ENCODE measurements at regions not wholly inside any gene's neighbourhood (a gene's known extent, or its start where the extent isn't known, plus 50 kb on each side); places are given as distances from the start of the nearest gene placed in this dataset.

DNA sequence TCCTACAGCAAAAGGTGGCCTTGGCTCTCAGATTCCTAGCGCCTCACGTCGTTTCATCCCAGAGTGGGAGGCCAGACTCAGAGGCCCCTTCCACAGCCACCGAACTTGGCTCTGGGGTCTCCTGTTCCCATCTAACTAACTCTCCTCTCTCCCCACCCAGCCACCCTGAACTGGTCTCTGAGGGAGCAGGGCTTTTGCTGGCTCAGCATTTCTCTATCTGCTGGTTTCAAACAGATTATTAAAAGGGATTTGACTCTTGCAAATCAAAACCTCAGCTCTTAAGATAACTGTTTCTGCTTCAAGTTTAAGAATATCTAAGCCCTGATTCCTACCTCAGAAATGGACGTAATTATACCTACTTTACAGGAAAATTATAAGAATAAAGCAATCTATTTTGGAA lies 91.0 kb upstream of the ATP1B1 start:
- TF ChIP-seq, protein P1, sequence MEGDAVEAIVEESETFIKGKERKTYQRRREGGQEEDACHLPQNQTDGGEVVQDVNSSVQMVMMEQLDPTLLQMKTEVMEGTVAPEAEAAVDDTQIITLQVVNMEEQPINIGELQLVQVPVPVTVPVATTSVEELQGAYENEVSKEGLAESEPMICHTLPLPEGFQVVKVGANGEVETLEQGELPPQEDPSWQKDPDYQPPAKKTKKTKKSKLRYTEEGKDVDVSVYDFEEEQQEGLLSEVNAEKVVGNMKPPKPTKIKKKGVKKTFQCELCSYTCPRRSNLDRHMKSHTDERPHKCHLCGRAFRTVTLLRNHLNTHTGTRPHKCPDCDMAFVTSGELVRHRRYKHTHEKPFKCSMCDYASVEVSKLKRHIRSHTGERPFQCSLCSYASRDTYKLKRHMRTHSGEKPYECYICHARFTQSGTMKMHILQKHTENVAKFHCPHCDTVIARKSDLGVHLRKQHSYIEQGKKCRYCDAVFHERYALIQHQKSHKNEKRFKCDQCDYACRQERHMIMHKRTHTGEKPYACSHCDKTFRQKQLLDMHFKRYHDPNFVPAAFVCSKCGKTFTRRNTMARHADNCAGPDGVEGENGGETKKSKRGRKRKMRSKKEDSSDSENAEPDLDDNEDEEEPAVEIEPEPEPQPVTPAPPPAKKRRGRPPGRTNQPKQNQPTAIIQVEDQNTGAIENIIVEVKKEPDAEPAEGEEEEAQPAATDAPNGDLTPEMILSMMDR (IDR thresholded peaks at IDR 0.05) = no peak
- TF ChIP-seq EP300 (IDR thresholded peaks at IDR 0.05; ENCODE audit: low read depth) = no peak
- no peak for TF ChIP-seq POLR2A (IDR thresholded peaks at IDR 0.05)

Data from transverse colon (tissue), 3 donors.